ENCODE measurements at regions not wholly inside any gene's neighbourhood (a gene's known extent, or its start where the extent isn't known, plus 50 kb on each side); places are given as distances from the start of the nearest gene placed in this dataset.

GRCh38 chr11:13222285-13222684 is 55.3 kb upstream of the BMAL1 start:
- DNase-seq, result no peak
- no peaks in the 10 kb centered on the region for H3K9me3 Mint-ChIP-seq
- H3K27ac Mint-ChIP-seq, result no peak overlapping the region
- no peak for TF ChIP-seq CTCF (IDR thresholded peaks at IDR 0.05)
- H3K4me3 Mint-ChIP-seq, result no peak overlapping the region
- no peaks in the 10 kb centered on the region; the same call in 1 of the 2 replicates for H3K27me3 Mint-ChIP-seq (ENCODE audit: insufficient read depth)
- H3K4me1 Mint-ChIP-seq (ENCODE audit: low read depth), result peaks cover 24% of the 10 kb centered on the region; the same call in 1 of the 2 replicates
- H3K36me3 Mint-ChIP-seq (ENCODE audit: low read depth), result peaks cover 11% of the 10 kb centered on the region

GRCh38 chr11:13223112-13223511 is 54.5 kb upstream of the BMAL1 start:
- H3K4me3 Mint-ChIP-seq, result no peak overlapping the region
- peaks cover 30% of the 10 kb centered on the region for H3K4me1 Mint-ChIP-seq (ENCODE audit: low read depth)
- H3K9me3 Mint-ChIP-seq, result no peaks in the 10 kb centered on the region
- no peak for DNase-seq
- H3K27me3 Mint-ChIP-seq (ENCODE audit: insufficient read depth), result no peaks in the 10 kb centered on the region; the same call in 1 of the 2 replicates
- no peak overlapping the region for H3K27ac Mint-ChIP-seq
- H3K36me3 Mint-ChIP-seq (ENCODE audit: low read depth), result peaks cover 11% of the 10 kb centered on the region
- no peak for TF ChIP-seq CTCF (IDR thresholded peaks at IDR 0.05)

- DNase-seq, result no peak
- Mint-ChIP-seq H3K27ac (no peak overlapping the region), H3K9me3 (no peaks in the 10 kb centered on the region), H3K27me3 (ENCODE audit: insufficient read depth) (no peaks in the 10 kb centered on the region; the same call in 1 of the 2 replicates), H3K4me1 (ENCODE audit: low read depth) (peaks cover 36% of the 10 kb centered on the region), H3K4me3 (no peak overlapping the region), H3K36me3 (ENCODE audit: low read depth) (peaks cover 1% of the 10 kb centered on the region; the same call in 1 of the 2 replicates)
- TF ChIP-seq CTCF (IDR thresholded peaks at IDR 0.05), result no peak
Observed at GRCh38 chr11:13224324-13224723, 53.3 kb upstream of the BMAL1 start.

- DNase-seq, result no peak
- no peaks in the 10 kb centered on the region for H3K36me3 Mint-ChIP-seq (ENCODE audit: low read depth)
- H3K27ac Mint-ChIP-seq, result no peak overlapping the region
- no peak for TF ChIP-seq CTCF (IDR thresholded peaks at IDR 0.05)
- peaks cover 36% of the 10 kb centered on the region for H3K4me1 Mint-ChIP-seq (ENCODE audit: low read depth)
- H3K4me3 Mint-ChIP-seq, result no peak overlapping the region
- H3K9me3 Mint-ChIP-seq, result no peaks in the 10 kb centered on the region
- no peaks in the 10 kb centered on the region; the same call in 1 of the 2 replicates for H3K27me3 Mint-ChIP-seq (ENCODE audit: insufficient read depth)
Observed at GRCh38 chr11:13225038-13226001, 52.3 kb upstream of the BMAL1 start.

- H3K27me3 Mint-ChIP-seq (ENCODE audit: insufficient read depth), result no peaks in the 10 kb centered on the region; the same call in 1 of the 2 replicates
- no peaks in the 10 kb centered on the region for H3K9me3 Mint-ChIP-seq
Observed at GRCh38 chr11:13227676-13228255, 49.8 kb upstream of the BMAL1 start.

More at GRCh38 chr11:13227676-13228255, 49.8 kb upstream of the BMAL1 start:
- TF ChIP-seq CTCF (IDR thresholded peaks at IDR 0.05), result no peak
- H3K27ac Mint-ChIP-seq, result no peak overlapping the region
- no peaks in the 10 kb centered on the region for H3K36me3 Mint-ChIP-seq (ENCODE audit: low read depth)
- H3K4me1 Mint-ChIP-seq (ENCODE audit: low read depth), result peaks cover 31% of the 10 kb centered on the region
- DNase-seq, result no peak
- H3K4me3 Mint-ChIP-seq, result no peak overlapping the region

Measured in HFFc6 (cell line).